ENCODE measurements at regions not wholly inside any gene's neighbourhood (a gene's known extent, or its start where the extent isn't known, plus 50 kb on each side); places are given as distances from the start of the nearest gene placed in this dataset.

GRCh38 chr2:4604767-4605166 is 901.4 kb downstream of the DCDC2C start:
- no peaks in the 10 kb centered on the region for H3K27me3 ChIP-seq (ENCODE audit: control insufficient read depth, insufficient read depth, low read length)
- no peaks in the 10 kb centered on the region for H3K36me3 ChIP-seq (ENCODE audit: control insufficient read depth, insufficient read depth, low read length)
- no peak overlapping the region for H3K4me3 ChIP-seq (ENCODE audit: low read depth, low read length)
- TF ChIP-seq CTCF (IDR thresholded peaks at IDR 0.05; ENCODE audit: insufficient read depth, low read length, poor library complexity, severe bottlenecking), result no peak
- no peak for DNase-seq (ENCODE audit: low read depth)

DNA sequence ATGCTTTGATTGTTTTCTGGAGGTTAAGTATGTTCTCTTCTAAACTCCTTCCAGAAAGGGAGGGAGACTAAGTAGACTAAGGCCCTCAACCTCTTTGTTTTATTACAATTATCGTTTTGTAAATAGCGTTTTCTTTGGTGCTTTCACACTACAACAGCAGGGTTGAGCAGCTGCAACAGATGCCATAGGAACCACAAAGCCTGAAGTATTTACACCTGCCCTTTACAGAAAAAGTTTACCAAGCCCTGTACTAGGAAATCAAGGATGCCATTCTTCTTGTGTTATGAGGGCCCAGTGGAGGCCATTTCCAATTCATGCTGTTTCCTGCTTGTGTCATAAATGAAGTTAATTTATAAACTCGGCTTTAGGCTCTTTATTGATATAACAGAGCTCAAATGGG is 914.8 kb downstream of the DCDC2C start:
- no peak for DNase-seq (ENCODE audit: low read depth)
- Histone ChIP-seq H3K27me3 (ENCODE audit: control insufficient read depth, insufficient read depth, low read length) (no peaks in the 10 kb centered on the region), H3K4me3 (ENCODE audit: low read depth, low read length) (no peak overlapping the region), H3K36me3 (ENCODE audit: control insufficient read depth, insufficient read depth, low read length) (no peaks in the 10 kb centered on the region)
- TF ChIP-seq CTCF (IDR thresholded peaks at IDR 0.05; ENCODE audit: insufficient read depth, low read length, poor library complexity, severe bottlenecking), result no peak

GRCh38 chr2:4618630-4619228 is 915.4 kb downstream of the DCDC2C start:
- Histone ChIP-seq H3K4me3 (ENCODE audit: low read depth, low read length) (no peak overlapping the region), H3K36me3 (ENCODE audit: control insufficient read depth, insufficient read depth, low read length) (no peaks in the 10 kb centered on the region), H3K27me3 (ENCODE audit: control insufficient read depth, insufficient read depth, low read length) (no peaks in the 10 kb centered on the region)
- TF ChIP-seq CTCF (IDR thresholded peaks at IDR 0.05; ENCODE audit: insufficient read depth, low read length, poor library complexity, severe bottlenecking), result no peak
- DNase-seq (ENCODE audit: low read depth), result no peak

DNA sequence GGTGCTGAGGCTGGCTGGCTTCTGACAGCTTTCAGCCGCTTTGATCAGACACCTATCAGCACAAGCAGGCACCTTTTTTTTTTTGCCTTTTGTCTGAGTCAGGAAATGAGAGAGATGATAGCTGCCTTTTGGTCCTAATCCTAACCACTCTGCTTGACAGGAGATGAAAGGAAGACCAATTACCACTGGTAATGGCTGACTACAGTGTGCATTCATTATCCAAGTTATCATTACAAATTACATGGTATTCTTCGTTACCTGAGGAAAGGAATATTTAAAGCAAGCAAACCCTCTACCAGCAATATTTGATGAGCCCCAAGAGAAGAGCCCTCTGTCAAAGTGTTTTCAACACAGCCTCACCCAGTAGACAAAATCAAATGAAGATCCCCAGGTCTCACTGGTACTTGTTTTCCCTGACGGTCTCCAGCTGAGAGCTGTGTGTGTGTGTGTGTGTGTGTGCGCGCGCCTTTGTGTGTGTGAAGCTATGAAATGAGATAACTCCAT is 925.7 kb downstream of the DCDC2C start:
- Histone ChIP-seq H3K27me3 (ENCODE audit: control insufficient read depth, insufficient read depth, low read length) (no peaks in the 10 kb centered on the region), H3K36me3 (ENCODE audit: control insufficient read depth, insufficient read depth, low read length) (no peaks in the 10 kb centered on the region), H3K4me3 (ENCODE audit: low read depth, low read length) (no peak overlapping the region)
- no peak for TF ChIP-seq CTCF (IDR thresholded peaks at IDR 0.05; ENCODE audit: insufficient read depth, low read length, poor library complexity, severe bottlenecking)
- no peak for DNase-seq (ENCODE audit: low read depth)

DNA sequence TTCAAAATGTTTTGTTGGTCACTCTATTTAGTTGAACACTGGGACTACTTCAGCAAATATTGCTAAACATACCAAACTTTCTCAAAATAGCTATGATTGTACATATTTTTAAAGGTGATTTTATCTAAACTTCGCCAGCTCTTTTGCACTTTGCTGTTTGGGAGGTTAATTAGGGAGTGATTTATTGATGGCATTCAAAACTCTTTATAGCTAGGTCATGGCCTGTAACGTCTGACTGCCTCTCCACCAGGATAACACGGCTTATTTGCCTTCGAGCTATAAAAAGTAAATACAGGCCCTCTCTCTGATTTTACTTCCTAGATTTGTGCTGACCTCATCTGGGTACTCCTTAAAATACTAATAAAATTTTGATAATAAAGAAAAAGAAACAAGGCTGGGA is 931.9 kb downstream of the DCDC2C start:
- H3K27me3 ChIP-seq (ENCODE audit: control insufficient read depth, insufficient read depth, low read length), result no peaks in the 10 kb centered on the region
- no peaks in the 10 kb centered on the region for H3K36me3 ChIP-seq (ENCODE audit: control insufficient read depth, insufficient read depth, low read length)
- no peak for TF ChIP-seq CTCF (IDR thresholded peaks at IDR 0.05; ENCODE audit: insufficient read depth, low read length, poor library complexity, severe bottlenecking)
- DNase-seq (ENCODE audit: low read depth), result no peak
- no peak overlapping the region for H3K4me3 ChIP-seq (ENCODE audit: low read depth, low read length)

DNA sequence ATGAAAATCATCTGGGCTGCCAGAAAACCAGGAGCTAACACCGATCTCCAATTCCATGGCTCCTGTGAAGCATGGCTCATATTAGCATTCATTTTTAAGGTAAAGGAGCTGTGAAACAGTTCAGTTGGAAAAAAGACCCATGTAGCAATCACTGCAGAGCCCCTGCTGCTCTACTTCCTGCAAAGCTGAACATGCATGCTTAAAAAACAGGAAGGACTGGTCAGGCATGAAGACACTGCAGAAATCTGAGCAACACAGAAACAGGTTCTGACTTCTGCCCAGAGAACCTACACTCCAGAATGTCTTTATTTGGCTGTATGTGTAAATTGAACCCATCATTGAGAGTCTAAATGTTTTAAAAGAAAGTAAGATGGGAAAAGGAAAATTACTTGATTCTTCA is 950.6 kb downstream of the DCDC2C start:
- Histone ChIP-seq H3K4me3 (ENCODE audit: low read depth, low read length) (no peak overlapping the region), H3K27me3 (ENCODE audit: control insufficient read depth, insufficient read depth, low read length) (no peaks in the 10 kb centered on the region), H3K36me3 (ENCODE audit: control insufficient read depth, insufficient read depth, low read length) (no peaks in the 10 kb centered on the region)
- no peak for TF ChIP-seq CTCF (IDR thresholded peaks at IDR 0.05; ENCODE audit: insufficient read depth, low read length, poor library complexity, severe bottlenecking)
- DNase-seq (ENCODE audit: low read depth), result no peak
